Left ventricle myocardium inferior (tissue), 1 donor: ENCODE measurements at regions not wholly inside any gene's neighbourhood (a gene's known extent, or its start where the extent isn't known, plus 50 kb on each side); places are given as distances from the start of the nearest gene placed in this dataset.
"Not testable (repeated sequence)": the region's sequence is repeated elsewhere in the genome, so short reads cannot be mapped to it uniquely, and the experiment has no call there.

Experiments
- DNase-seq: peaks from one replicate; pipeline ENCODE4 v3.0.0-alpha.2; 2020
- H3K27ac ChIP-seq: fragments of 200-600 bp; replicated peaks from 2 replicates; pipeline ENCODE4 v1.8.0; 2021
- H3K27me3 ChIP-seq: fragments of 200-600 bp; 2 replicates; pipeline ENCODE4 v1.8.0; 2021; ENCODE audit warnings: low read depth
- H3K36me3 ChIP-seq: fragments of 200-600 bp; 2 replicates; pipeline ENCODE4 v1.8.0; 2021
- H3K4me1 ChIP-seq: fragments of 200-600 bp; 2 replicates; pipeline ENCODE4 v1.8.0; 2021
- H3K4me3 ChIP-seq: fragments of 200-600 bp; 2 replicates; pipeline ENCODE4 v1.8.0; 2021; ENCODE audit warnings: mild to moderate bottlenecking, moderate library complexity
- H3K9me3 ChIP-seq: fragments of 200-600 bp; replicated peaks from 2 replicates; pipeline ENCODE4 v1.8.0; 2021
- CTCF ChIP-seq: fragments of 200-600 bp; IDR thresholded peaks from 2 replicates; pipeline ENCODE4 v1.8.0; 2021; ENCODE audit warnings: antibody characterized with exemption, mild to moderate bottlenecking, borderline replicate concordance
- intact Hi-C: fragments of 100-400 bp; cut with micrococcal nuclease; formaldehyde crosslinking; loops from one replicate; pipeline ENCODE4 v1.11.0; 2022
- donor health status: DM: no; HTN: yes; CAD: no; lungs with severe emphysema.

DNA sequence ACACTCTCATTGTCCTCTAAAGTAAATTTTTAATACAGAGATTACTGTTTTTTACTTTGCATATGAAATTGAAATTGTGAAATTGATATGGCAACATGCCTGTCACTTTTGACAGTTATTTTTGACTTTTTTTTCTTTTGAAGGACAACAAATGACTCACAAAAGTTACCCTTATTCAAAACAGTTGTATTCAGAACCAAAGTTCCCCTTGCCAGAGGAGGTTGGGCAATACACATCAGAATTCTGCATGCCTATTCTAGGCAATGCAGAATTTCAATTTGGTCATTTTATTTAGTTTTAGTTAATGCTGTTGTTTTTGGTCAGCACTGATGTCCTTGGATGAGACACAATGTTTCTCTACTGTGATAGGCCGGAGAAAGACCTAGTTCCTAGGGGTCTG, 299.1 kb upstream of the PRR16 start:
- Histone ChIP-seq H3K4me1 (no peaks in the 10 kb centered on the region), H3K27me3 (no peaks in the 10 kb centered on the region), H3K27ac (no peak overlapping the region), H3K36me3 (no peaks in the 10 kb centered on the region), H3K4me3 (no peak overlapping the region), H3K9me3 (no peaks in the 10 kb centered on the region)
- TF ChIP-seq CTCF, result no peak
- no peak for DNase-seq
- intact Hi-C loops, result no loop called here

- Histone ChIP-seq H3K4me1 (no peaks in the 10 kb centered on the region), H3K36me3 (no peaks in the 10 kb centered on the region), H3K4me3 (no peak overlapping the region), H3K27ac (no peak overlapping the region), H3K27me3 (no peaks in the 10 kb centered on the region), H3K9me3 (no peaks in the 10 kb centered on the region)
- DNase-seq, result no peak
- intact Hi-C loops, result no loop called here
- TF ChIP-seq CTCF, result no peak
Measured at GRCh38 chr5:120173125-120173524, 291.0 kb upstream of the PRR16 start.

DNA sequence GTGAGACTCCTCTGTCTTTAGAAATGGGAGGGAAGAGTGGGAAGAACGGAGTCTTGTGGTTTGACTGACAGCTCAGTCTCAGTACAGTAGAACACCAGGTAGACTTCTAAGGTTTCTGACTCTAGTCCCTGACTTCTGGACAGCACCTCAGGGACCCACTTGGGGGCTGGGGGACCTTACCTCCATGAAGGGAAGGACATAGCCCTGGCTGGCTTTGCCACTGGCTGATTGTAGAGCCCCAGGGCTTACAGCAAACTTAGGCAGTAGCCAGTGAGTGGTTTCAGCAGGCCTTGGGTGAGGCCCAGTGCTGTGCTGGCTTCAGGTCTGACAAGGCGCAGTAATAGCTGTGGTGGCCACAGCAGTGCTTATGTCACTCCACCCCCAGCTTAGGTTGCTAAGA, 290.0 kb upstream of the PRR16 start:
- no peaks in the 10 kb centered on the region for H3K36me3 ChIP-seq
- intact Hi-C loops, result no loop called here
- TF ChIP-seq CTCF, result no peak
- no peak overlapping the region for H3K4me3 ChIP-seq
- no peaks in the 10 kb centered on the region for H3K9me3 ChIP-seq
- no peak for DNase-seq
- no peak overlapping the region for H3K27ac ChIP-seq
- no peaks in the 10 kb centered on the region for H3K4me1 ChIP-seq
- no peaks in the 10 kb centered on the region for H3K27me3 ChIP-seq

DNA sequence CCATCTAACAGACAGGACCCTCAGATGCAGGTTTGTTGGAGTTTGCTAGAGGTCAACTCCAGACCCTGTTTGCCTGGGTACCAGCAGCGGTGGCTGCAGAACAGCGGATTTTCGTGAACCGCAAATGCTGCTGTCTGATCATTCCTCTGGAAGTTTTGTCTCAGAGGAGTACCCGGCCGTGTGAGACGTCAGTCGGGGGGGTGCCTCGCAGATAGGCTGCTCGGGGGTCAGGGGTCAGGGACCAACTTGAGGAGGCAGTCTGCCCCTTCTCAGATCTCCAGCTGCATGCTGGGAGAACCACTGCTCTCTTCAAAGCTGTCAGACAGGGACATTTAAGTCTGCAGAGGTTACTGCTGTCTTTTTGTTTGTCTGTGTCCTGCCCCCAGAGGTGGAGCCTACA, 282.9 kb upstream of the PRR16 start:
- H3K9me3 ChIP-seq, DNase-seq, H3K4me1 ChIP-seq, H3K36me3 ChIP-seq, H3K4me3 ChIP-seq, intact Hi-C loops, H3K27ac ChIP-seq, H3K27me3 ChIP-seq: not testable (repeated sequence)

GRCh38 chr5:120194650-120195049, 269.4 kb upstream of the PRR16 start:
- H3K4me1 ChIP-seq, H3K9me3 ChIP-seq, H3K4me3 ChIP-seq, intact Hi-C loops, H3K27ac ChIP-seq, H3K36me3 ChIP-seq, H3K27me3 ChIP-seq, DNase-seq: not testable (repeated sequence)

GRCh38 chr5:120199559-120199958, 264.5 kb upstream of the PRR16 start:
- H3K4me1 ChIP-seq, result no peaks in the 10 kb centered on the region
- no peak for TF ChIP-seq CTCF
- no peaks in the 10 kb centered on the region for H3K36me3 ChIP-seq
- DNase-seq, result no peak
- intact Hi-C loops, result no loop called here
- no peak overlapping the region for H3K4me3 ChIP-seq
- no peaks in the 10 kb centered on the region for H3K27me3 ChIP-seq
- H3K9me3 ChIP-seq, result no peaks in the 10 kb centered on the region
- H3K27ac ChIP-seq, result no peak overlapping the region

GRCh38 chr5:120207129-120207528, 257.0 kb upstream of the PRR16 start:
- TF ChIP-seq CTCF, result no peak
- intact Hi-C loops, result no loop called here
- H3K27ac ChIP-seq, result no peak overlapping the region
- H3K27me3 ChIP-seq, result no peaks in the 10 kb centered on the region
- H3K4me1 ChIP-seq, result no peaks in the 10 kb centered on the region
- H3K4me3 ChIP-seq, result no peak overlapping the region
- no peak for DNase-seq
- no peaks in the 10 kb centered on the region for H3K9me3 ChIP-seq
- no peaks in the 10 kb centered on the region for H3K36me3 ChIP-seq
